Esophagus squamous epithelium (tissue), 4 donors: ENCODE measurements at regions not wholly inside any gene's neighbourhood (a gene's known extent, or its start where the extent isn't known, plus 50 kb on each side); places are given as distances from the start of the nearest gene placed in this dataset.

Experiments
- CTCF ChIP-seq, 6 experiments: fragments of 450-650 bp in 4 of 6; fragments of 200-600 bp in 2 of 6; sonication (generic) in 2 of 6; IDR thresholded peaks; one replicate each; pipeline ENCODE4 v1.5.1; 2016 to 2019; ENCODE audit warnings: antibody characterized with exemption in 6 of 6, mild to moderate bottlenecking in 4 of 6, moderate library complexity in 4 of 6
- POLR2A ChIP-seq, 4 donors: fragments of 450-650 bp; IDR thresholded peaks; one replicate each; pipeline ENCODE4 v1.6.1; 2017; ENCODE audit warnings: antibody characterized with exemption in 4 of 4, mild to moderate bottlenecking in 4 of 4, moderate library complexity in 3 of 4

- no peak for TF ChIP-seq CTCF (IDR thresholded peaks at IDR 0.05)
- no peak for TF ChIP-seq POLR2A (IDR thresholded peaks at IDR 0.05)
Measured at GRCh38 chr13:111868716-111869115, 198.2 kb upstream of the SOX1 start.
